Endothelial cell of umbilical vein (primary cell): ENCODE measurements at regions not wholly inside any gene's neighbourhood (a gene's known extent, or its start where the extent isn't known, plus 50 kb on each side); places are given as distances from the start of the nearest gene placed in this dataset.

Source experiments
- CTCF ChIP-seq, 2 donors: IDR thresholded peaks; 1 replicate in 1 of 2; 2 replicates in 1 of 2; pipeline ENCODE4 v1.5.1; 2011; ENCODE audit warnings: low read length in 2 of 2, mild to moderate bottlenecking in 2 of 2, moderate library complexity in 2 of 2, control low read depth in 1 of 2, inconsistent platforms in 1 of 2, low read depth in 1 of 2; ENCODE audit not compliant: insufficient read depth in 1 of 2; ENCODE audit errors: extremely low read depth in 1 of 2
- EZH2 ChIP-seq: IDR thresholded peaks from 2 replicates; pipeline ENCODE4 v1.6.1; 2012; ENCODE audit warnings: borderline replicate concordance, low read depth, mild to moderate bottlenecking, moderate library complexity, low read length, inconsistent platforms; ENCODE audit not compliant: severe bottlenecking
- FOS ChIP-seq: IDR thresholded peaks from 2 replicates; pipeline ENCODE4 v1.6.1; 2011; ENCODE audit warnings: mild to moderate bottlenecking, low read length, moderate library complexity, borderline replicate concordance; ENCODE audit not compliant: insufficient read depth
- GATA2 ChIP-seq: IDR thresholded peaks from 2 replicates; pipeline ENCODE4 v1.7.0; 2011; ENCODE audit warnings: low read depth, mild to moderate bottlenecking, moderate library complexity, mixed read lengths, low read length; ENCODE audit not compliant: insufficient read length, insufficient read depth
- MAX ChIP-seq: IDR thresholded peaks from 2 replicates; pipeline ENCODE4 v1.6.1; 2011; ENCODE audit not compliant: insufficient read depth, insufficient read length
- MYC ChIP-seq: IDR thresholded peaks from one replicate; pipeline ENCODE4 v1.6.1; 2011; ENCODE audit warnings: mild to moderate bottlenecking, low read depth, low read length
- POLR2A ChIP-seq: IDR thresholded peaks from 2 replicates; pipeline ENCODE4 v1.6.1; 2012; ENCODE audit warnings: low read depth, mild to moderate bottlenecking, control low read depth, low read length
- POLR2AphosphoS5 ChIP-seq: IDR thresholded peaks from 2 replicates; pipeline ENCODE4 v1.6.1; 2012; ENCODE audit warnings: low read depth, mild to moderate bottlenecking, control low read depth, low read length, moderate library complexity; ENCODE audit not compliant: insufficient read depth

- TF ChIP-seq POLR2A: no peak
- no peak for TF ChIP-seq MYC
- no peak for TF ChIP-seq CTCF (IDR thresholded peaks at IDR 0.05; ENCODE audit: extremely low read depth in 1 of 2, insufficient read depth in 1 of 2, low read depth in 1 of 2, low read length in 2 of 2)
- no peak for TF ChIP-seq EZH2
- TF ChIP-seq POLR2AphosphoS5: no peak
- TF ChIP-seq FOS: no peak
- TF ChIP-seq MAX: no peak
- TF ChIP-seq GATA2: no peak
These were observed 1593.5 kb upstream of the ACVR2A start for GRCh38 chr2:146251328-146251727.
